CD4-positive, alpha-beta T cell treated with Interleukin-21 for 1 hour (primary cell): ENCODE measurements at regions not wholly inside any gene's neighbourhood (a gene's known extent, or its start where the extent isn't known, plus 50 kb on each side); places are given as distances from the start of the nearest gene placed in this dataset.

Experiments
- DNase-seq: peaks from one replicate; pipeline ENCODE4 v3.0.0-alpha.2; 2020

GRCh38 chr20:57938158-57939108 is 228.6 kb upstream of the PMEPA1 start:
- DNase-seq, result no peak

- no peak for DNase-seq
These were observed 227.0 kb upstream of the PMEPA1 start for GRCh38 chr20:57936636-57937385.

GRCh38 chr20:57934913-57935312 is 225.1 kb upstream of the PMEPA1 start:
- no peak for DNase-seq

GRCh38 chr20:57934007-57934805 is 224.4 kb upstream of the PMEPA1 start:
- no peak for DNase-seq

- DNase-seq, result no peak
These were observed 222.5 kb upstream of the PMEPA1 start for GRCh38 chr20:57932227-57932864.

- DNase-seq, result no peak
These were observed 220.5 kb upstream of the PMEPA1 start for GRCh38 chr20:57930351-57930750.

- no peak for DNase-seq
These were observed 218.6 kb upstream of the PMEPA1 start for GRCh38 chr20:57928181-57928967.

- no peak for DNase-seq
These were observed 217.6 kb upstream of the PMEPA1 start for GRCh38 chr20:57927376-57927775.

- DNase-seq, result no peak
These were observed 212.9 kb upstream of the PMEPA1 start for GRCh38 chr20:57922706-57923105.

GRCh38 chr20:57922083-57922482 is 212.3 kb upstream of the PMEPA1 start:
- no peak for DNase-seq

GRCh38 chr20:57921676-57922075 is 211.9 kb upstream of the PMEPA1 start:
- DNase-seq, result no peak

GRCh38 chr20:57920971-57921370 is 211.2 kb upstream of the PMEPA1 start:
- no peak for DNase-seq

- DNase-seq, result no peak
These were observed 209.2 kb upstream of the PMEPA1 start for GRCh38 chr20:57919049-57919448.

GRCh38 chr20:57918551-57918950 is 208.7 kb upstream of the PMEPA1 start:
- DNase-seq, result no peak

- DNase-seq, result no peak
These were observed 204.4 kb upstream of the PMEPA1 start for GRCh38 chr20:57914205-57914604.

- no peak for DNase-seq
These were observed 203.5 kb upstream of the PMEPA1 start for GRCh38 chr20:57913156-57913930.

GRCh38 chr20:57912227-57912582 is 202.4 kb upstream of the PMEPA1 start:
- no peak for DNase-seq

- no peak for DNase-seq
These were observed 201.9 kb upstream of the PMEPA1 start for GRCh38 chr20:57911512-57912226.

GRCh38 chr20:57910716-57911115 is 200.9 kb upstream of the PMEPA1 start:
- no peak for DNase-seq

- no peak for DNase-seq
These were observed 200.0 kb upstream of the PMEPA1 start for GRCh38 chr20:57909763-57910331.
